Breast epithelium (tissue), 4 donors: ENCODE measurements at regions not wholly inside any gene's neighbourhood (a gene's known extent, or its start where the extent isn't known, plus 50 kb on each side); places are given as distances from the start of the nearest gene placed in this dataset.

Source experiments
- DNase-seq, 2 donors: peaks; one replicate each; pipeline ENCODE4 v3.0.0-alpha.2; 2019; ENCODE audit warnings: low spot score in 2 of 2
- H3K27ac ChIP-seq, 2 donors: fragments of 200-600 bp; sonication (generic) in 1 of 2; one replicate each; pipeline ENCODE4 v1.5.1; 2016 to 2019; ENCODE audit warnings: mild to moderate bottlenecking in 1 of 2
- H3K27me3 ChIP-seq, 2 donors: fragments of 200-600 bp; sonication (generic) in 1 of 2; one replicate each; pipeline versions ENCODE4 v1.5.1 to v1.6.0; 2017 to 2019; ENCODE audit warnings: control low read depth in 1 of 2, mild to moderate bottlenecking in 1 of 2
- H3K36me3 ChIP-seq: fragments of 200-600 bp; one replicate; pipeline ENCODE4 v1.5.1; 2019
- H3K4me1 ChIP-seq, 2 donors: fragments of 200-600 bp; sonication (generic); one replicate each; pipeline ENCODE4 v1.5.1; 2016 to 2019; ENCODE audit warnings: control low read depth in 1 of 2
- H3K4me3 ChIP-seq, 3 donors: fragments of 200-600 bp; sonication (generic); 1 replicate in 2 of 3; 2 replicates in 1 of 3; pipeline ENCODE4 v1.5.1; 2016 to 2019; ENCODE audit warnings: mild to moderate bottlenecking in 3 of 3, moderate library complexity in 2 of 3
- H3K9me3 ChIP-seq, 2 donors: fragments of 200-600 bp; sonication (generic) in 1 of 2; one replicate each; pipeline ENCODE4 v1.5.1; 2016 to 2019; ENCODE audit warnings: control low read depth in 1 of 2
- POLR2A ChIP-seq: fragments of 450-650 bp; IDR thresholded peaks from one replicate; pipeline ENCODE4 v1.6.1; 2016; ENCODE audit warnings: antibody characterized with exemption, mild to moderate bottlenecking, moderate library complexity
- POLR2AphosphoS5 ChIP-seq, 3 donors: sonication (generic); formaldehyde crosslinking; IDR thresholded peaks; one replicate each; pipeline ENCODE4 v1.6.1; 2017; ENCODE audit warnings: antibody characterized with exemption in 3 of 3
- intact Hi-C: fragments of 100-400 bp; cut with DNase I; formaldehyde crosslinking; loops from one replicate; pipeline ENCODE4 v1.15.1; 2023; ENCODE audit warnings: low total_unique reads
- TF ChIP-seq, protein P1 (sequence below), 3 donors: fragments of 450-650 bp; IDR thresholded peaks; one replicate each; pipeline ENCODE4 v1.5.1; 2016 to 2017; ENCODE audit warnings: antibody characterized with exemption in 3 of 3, mild to moderate bottlenecking in 3 of 3, moderate library complexity in 3 of 3

DNA sequence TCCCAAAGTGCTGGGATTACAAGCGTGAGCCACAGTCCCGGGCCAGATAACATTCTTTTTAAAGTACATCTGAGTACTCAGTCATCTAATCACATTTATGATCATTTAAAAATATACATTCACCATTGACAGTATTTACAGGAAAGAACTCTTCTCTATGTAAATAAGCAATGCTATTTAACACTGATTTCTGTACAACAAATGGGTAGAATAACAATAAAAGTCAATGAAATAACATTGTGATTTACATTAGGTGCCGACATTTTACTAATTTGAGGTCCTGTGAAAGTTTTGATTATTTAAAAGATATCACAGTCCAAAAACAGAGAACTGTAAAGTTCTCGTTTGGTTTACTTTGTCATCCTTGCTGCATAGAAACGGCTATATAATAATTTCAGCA is 1763.7 kb downstream of the SLITRK1 start:
- Histone ChIP-seq H3K27me3 (no peaks in the 10 kb centered on the region), H3K4me3 (no peak overlapping the region), H3K36me3 (no peaks in the 10 kb centered on the region), H3K4me1 (no peaks in the 10 kb centered on the region), H3K9me3 (no peaks in the 10 kb centered on the region), H3K27ac (no peak overlapping the region)
- intact Hi-C loops, result no loop called here
- TF ChIP-seq POLR2AphosphoS5 (IDR thresholded peaks at IDR 0.05) (no peak), POLR2A (no peak)
- TF ChIP-seq, protein P1, sequence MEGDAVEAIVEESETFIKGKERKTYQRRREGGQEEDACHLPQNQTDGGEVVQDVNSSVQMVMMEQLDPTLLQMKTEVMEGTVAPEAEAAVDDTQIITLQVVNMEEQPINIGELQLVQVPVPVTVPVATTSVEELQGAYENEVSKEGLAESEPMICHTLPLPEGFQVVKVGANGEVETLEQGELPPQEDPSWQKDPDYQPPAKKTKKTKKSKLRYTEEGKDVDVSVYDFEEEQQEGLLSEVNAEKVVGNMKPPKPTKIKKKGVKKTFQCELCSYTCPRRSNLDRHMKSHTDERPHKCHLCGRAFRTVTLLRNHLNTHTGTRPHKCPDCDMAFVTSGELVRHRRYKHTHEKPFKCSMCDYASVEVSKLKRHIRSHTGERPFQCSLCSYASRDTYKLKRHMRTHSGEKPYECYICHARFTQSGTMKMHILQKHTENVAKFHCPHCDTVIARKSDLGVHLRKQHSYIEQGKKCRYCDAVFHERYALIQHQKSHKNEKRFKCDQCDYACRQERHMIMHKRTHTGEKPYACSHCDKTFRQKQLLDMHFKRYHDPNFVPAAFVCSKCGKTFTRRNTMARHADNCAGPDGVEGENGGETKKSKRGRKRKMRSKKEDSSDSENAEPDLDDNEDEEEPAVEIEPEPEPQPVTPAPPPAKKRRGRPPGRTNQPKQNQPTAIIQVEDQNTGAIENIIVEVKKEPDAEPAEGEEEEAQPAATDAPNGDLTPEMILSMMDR (IDR thresholded peaks at IDR 0.05), result no peak
- no peak for DNase-seq

DNA sequence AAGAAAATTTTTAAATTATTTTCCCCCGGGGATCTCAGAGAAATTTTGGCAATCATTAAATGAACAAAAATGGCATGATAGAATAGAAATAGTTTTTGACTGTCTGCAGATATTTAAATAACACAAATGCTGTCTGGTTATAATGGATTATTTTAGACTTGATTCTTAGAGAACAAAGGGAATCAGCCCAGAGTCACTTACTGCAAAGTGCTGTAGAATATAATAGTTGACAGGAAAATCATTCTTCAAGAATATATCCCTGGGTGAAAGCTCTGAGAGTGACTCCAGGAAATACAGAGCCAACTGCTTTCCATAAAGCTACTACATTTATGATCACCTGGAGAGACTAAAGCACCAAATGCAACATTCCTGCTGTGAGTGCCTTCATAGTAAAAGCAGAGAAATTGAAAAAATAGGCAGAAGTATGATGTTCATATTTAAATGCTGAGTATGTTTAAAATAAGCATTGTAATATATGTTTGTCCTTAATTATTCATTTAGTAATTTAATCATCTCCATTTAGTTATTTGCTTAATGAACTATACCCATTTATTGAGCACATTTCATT is 1765.8 kb downstream of the SLITRK1 start:
- H3K27me3 ChIP-seq, result no peaks in the 10 kb centered on the region
- no peaks in the 10 kb centered on the region for H3K36me3 ChIP-seq
- H3K27ac ChIP-seq, result no peak overlapping the region
- H3K4me3 ChIP-seq, result no peak overlapping the region
- no peaks in the 10 kb centered on the region for H3K4me1 ChIP-seq
- DNase-seq, result no peak
- intact Hi-C loops, result no loop called here
- no peak for TF ChIP-seq POLR2A
- TF ChIP-seq POLR2AphosphoS5 (IDR thresholded peaks at IDR 0.05), result no peak
- TF ChIP-seq, protein P1 (IDR thresholded peaks at IDR 0.05), result no peak
- H3K9me3 ChIP-seq, result no peaks in the 10 kb centered on the region

DNA sequence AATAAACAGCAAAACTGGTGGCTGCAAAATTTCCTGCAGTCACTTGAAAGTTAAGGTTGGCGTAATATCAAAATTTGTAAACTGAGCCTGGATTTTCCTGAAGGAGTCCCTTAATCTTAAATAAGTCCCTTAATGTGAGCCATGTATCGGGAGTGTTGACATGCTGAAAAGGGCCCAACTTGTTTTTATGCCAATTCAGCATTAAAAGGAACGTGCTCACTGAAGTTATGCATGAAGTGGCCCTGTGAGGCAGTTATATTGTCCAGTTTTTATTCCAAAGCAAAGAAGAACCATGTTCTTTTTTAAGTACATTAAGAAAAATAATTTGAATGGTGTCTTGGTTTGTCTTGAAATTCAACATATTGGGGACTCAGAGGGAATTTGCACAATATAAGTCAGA is 1766.9 kb downstream of the SLITRK1 start:
- Histone ChIP-seq H3K27me3 (no peaks in the 10 kb centered on the region), H3K4me3 (no peak overlapping the region), H3K9me3 (no peaks in the 10 kb centered on the region), H3K36me3 (no peaks in the 10 kb centered on the region), H3K4me1 (no peaks in the 10 kb centered on the region), H3K27ac (no peak overlapping the region)
- intact Hi-C loops, result no loop called here
- TF ChIP-seq POLR2AphosphoS5 (IDR thresholded peaks at IDR 0.05), result no peak
- TF ChIP-seq, protein P1 (IDR thresholded peaks at IDR 0.05), result no peak
- DNase-seq, result no peak

DNA sequence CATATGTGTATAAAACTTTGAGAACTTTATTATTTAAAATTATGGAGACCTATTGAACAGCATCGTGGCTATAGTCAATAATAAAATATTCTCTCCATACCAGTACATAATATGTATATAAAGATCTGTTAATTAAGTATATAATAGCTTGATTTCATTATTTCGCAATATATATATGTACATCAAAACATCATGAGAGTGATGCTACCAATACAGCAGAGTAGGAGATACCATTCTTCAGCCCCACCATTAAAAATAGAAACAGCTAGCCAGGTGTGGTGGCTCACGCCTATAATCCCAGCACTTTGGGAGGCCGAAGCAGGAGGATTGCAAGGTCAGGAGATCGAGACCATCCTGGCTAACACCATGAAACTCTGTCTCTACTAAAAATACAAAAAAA is 1755.3 kb upstream of the SPRY2 start:
- Histone ChIP-seq H3K27ac (no peak overlapping the region), H3K4me1 (no peaks in the 10 kb centered on the region), H3K36me3 (no peaks in the 10 kb centered on the region), H3K27me3 (no peaks in the 10 kb centered on the region), H3K9me3 (no peaks in the 10 kb centered on the region), H3K4me3 (no peak overlapping the region)
- no peak for DNase-seq
- no peak for TF ChIP-seq POLR2AphosphoS5 (IDR thresholded peaks at IDR 0.05)
- no peak for TF ChIP-seq POLR2A
- TF ChIP-seq, protein P1 (IDR thresholded peaks at IDR 0.05), result no peak
- intact Hi-C loops, result no loop called here

DNA sequence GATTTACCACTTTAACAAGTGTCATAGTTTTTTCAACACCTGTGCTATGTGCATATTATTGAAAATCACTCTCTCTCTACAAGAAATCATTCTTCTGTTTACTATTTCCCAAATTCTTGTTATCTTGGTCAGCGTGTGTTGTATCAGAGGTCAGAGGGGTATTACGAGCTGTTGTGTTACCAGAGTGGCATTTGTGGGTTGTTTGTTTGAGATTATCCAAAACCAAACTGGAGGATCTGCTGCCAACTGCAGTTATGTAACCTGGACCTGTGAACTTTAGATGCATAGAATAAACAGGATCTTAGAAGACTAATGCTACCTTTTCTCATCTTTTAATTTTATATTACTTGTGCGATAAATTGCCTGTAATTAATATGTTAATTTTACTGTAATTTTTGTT is 1751.4 kb upstream of the SPRY2 start:
- intact Hi-C loops, result no loop called here
- no peak for TF ChIP-seq POLR2AphosphoS5 (IDR thresholded peaks at IDR 0.05)
- TF ChIP-seq, protein P1 (IDR thresholded peaks at IDR 0.05), result no peak
- TF ChIP-seq POLR2A, result no peak
- DNase-seq, result no peak
- Histone ChIP-seq H3K4me3 (no peak overlapping the region), H3K9me3 (no peaks in the 10 kb centered on the region), H3K4me1 (no peaks in the 10 kb centered on the region), H3K27me3 (no peaks in the 10 kb centered on the region), H3K36me3 (no peaks in the 10 kb centered on the region), H3K27ac (no peak overlapping the region)
